Lower leg skin (tissue), 4 donors: ENCODE measurements at regions not wholly inside any gene's neighbourhood (a gene's known extent, or its start where the extent isn't known, plus 50 kb on each side); places are given as distances from the start of the nearest gene placed in this dataset.
A peak's percentile ranks its signal among the peaks of the same experiment; 100 is the strongest.

ENCODE experiments used
- DNase-seq, 2 donors: peaks; one replicate each; pipeline ENCODE4 v3.0.0-alpha.2; 2019; ENCODE audit warnings: low spot score in 2 of 2
- H3K4me3 ChIP-seq: fragments of 200-600 bp; sonication (generic); 2 replicates; pipeline ENCODE4 v1.5.1; 2017; ENCODE audit warnings: mild to moderate bottlenecking, low read depth; ENCODE audit not compliant: poor library complexity, severe bottlenecking
- CTCF ChIP-seq, 3 donors: fragments of 450-650 bp; IDR thresholded peaks; one replicate each; pipeline ENCODE4 v1.5.1; 2016; ENCODE audit warnings: antibody characterized with exemption in 3 of 3, mild to moderate bottlenecking in 3 of 3, moderate library complexity in 2 of 3
- POLR2A ChIP-seq, 2 donors: fragments of 450-650 bp; IDR thresholded peaks; one replicate each; pipeline ENCODE4 v1.6.1; 2016 to 2017; ENCODE audit warnings: antibody characterized with exemption in 2 of 2, mild to moderate bottlenecking in 1 of 2, moderate library complexity in 1 of 2
- WGBS, 2 donors: methylation state at CpG; one replicate each; pipeline ENCODE4 v1.1.5; 2018; 5-methylcytosine and 5-hydroxymethylcytosine counted together
- intact Hi-C: fragments of 100-400 bp; cut with DNase I; formaldehyde crosslinking; loops from one replicate; pipeline ENCODE4 v1.15.0; 2023; ENCODE audit warnings: low total_unique reads

DNA sequence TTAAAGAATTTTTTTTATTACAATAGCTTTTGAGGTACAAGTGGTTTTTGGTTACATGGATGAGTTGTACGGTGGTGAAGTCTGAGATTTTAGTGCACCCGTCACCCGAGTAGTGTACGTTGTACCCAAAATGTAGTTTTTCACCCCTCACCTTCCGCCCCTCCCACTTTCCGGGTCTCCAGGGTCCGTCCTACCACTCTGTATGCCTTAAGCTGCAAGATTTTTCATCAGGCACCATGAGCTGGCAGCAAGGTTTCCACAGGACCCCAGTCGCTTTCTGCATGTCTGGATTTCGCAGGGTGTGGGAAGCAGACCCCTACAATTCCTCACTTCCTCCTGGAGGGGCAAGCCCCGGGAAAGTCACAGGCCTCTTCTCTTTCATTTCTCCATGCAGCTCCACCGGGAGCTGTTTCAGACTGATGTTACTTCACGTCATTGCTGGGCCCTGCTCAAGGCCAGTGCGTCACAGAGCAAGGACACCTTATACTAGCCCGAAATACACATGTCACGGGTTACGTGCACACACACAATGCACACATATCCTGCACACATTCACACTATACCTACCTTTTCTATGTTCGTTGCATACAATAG lies 179.1 kb downstream of the ZFP36L2 start:
- intact Hi-C loops: no loop called here
- no peak for TF ChIP-seq CTCF (IDR thresholded peaks at IDR 0.05)
- TF ChIP-seq POLR2A (IDR thresholded peaks at IDR 0.05): no peak
- no peak overlapping the region for H3K4me3 ChIP-seq
- WGBS, 2 donors: 84 to 85% methylated on average over 17 of the region's 17 CpGs
- DNase-seq: peak in 1 of 2 donors; percentile 48

DNA sequence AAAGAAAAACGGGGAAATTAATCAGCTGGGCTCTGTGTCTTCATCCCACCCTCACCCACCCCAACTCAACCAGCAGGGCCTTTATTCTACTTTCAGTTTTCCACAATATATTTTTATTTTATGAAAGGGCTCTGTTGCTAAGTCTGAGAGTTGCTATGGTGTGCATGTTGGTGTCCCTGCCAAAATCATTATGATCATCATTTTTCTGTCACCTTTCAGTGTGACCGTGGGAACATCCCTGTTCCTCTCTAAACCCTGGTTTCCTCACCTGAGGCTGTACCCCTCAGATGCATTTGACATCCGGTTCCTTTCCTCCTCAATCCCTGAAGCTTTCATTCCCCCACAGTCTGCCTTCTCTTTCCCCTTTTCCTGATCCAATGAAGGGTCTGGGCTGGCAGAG lies 180.5 kb downstream of the ZFP36L2 start:
- intact Hi-C loops: no loop called here
- DNase-seq: no peak
- H3K4me3 ChIP-seq: no peak overlapping the region
- no peak for TF ChIP-seq CTCF (IDR thresholded peaks at IDR 0.05)
- TF ChIP-seq POLR2A (IDR thresholded peaks at IDR 0.05): no peak
- WGBS, 2 donors: 68% methylated on average over 3 of the region's 3 CpGs

GRCh38 chr2:43044093-43044681 lies 182.2 kb downstream of the ZFP36L2 start:
- peak in 1 of 2 donors; percentile 86 for DNase-seq
- no peak overlapping the region for H3K4me3 ChIP-seq
- 90% methylated on average over 13 of the region's 13 CpGs for WGBS, 2 donors
- intact Hi-C loops: no loop called here
- TF ChIP-seq POLR2A (IDR thresholded peaks at IDR 0.05) (no peak), CTCF (IDR thresholded peaks at IDR 0.05) (no peak)

DNA sequence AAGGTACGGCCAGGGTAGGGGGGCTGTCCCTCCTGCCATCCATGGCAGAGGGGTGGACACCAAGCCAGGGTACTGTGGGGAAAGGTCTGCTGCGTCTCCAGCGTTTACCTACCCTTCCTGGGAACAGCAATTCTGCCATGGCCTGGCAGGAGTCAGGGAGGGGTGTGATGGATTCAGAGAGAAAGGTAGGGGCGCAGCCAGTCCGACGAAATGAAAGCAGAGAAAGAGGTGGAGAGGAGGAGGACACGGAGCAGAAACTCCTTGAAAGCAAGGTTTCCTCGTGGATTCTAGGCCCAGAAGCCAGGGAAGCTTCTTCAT lies 182.9 kb downstream of the ZFP36L2 start:
- TF ChIP-seq CTCF (IDR thresholded peaks at IDR 0.05): no peak
- TF ChIP-seq POLR2A (IDR thresholded peaks at IDR 0.05): no peak
- intact Hi-C loops: no loop called here
- no peak overlapping the region for H3K4me3 ChIP-seq
- WGBS, 2 donors: 91 to 93% methylated on average over 8 of the region's 8 CpGs
- DNase-seq: no peak

GRCh38 chr2:43041661-43042360 lies 184.6 kb downstream of the ZFP36L2 start:
- no peak overlapping the region for H3K4me3 ChIP-seq
- TF ChIP-seq CTCF (IDR thresholded peaks at IDR 0.05) (no peak), POLR2A (IDR thresholded peaks at IDR 0.05) (no peak)
- 37 to 38% methylated on average over 8 of the region's 8 CpGs for whole genome bisulfite sequencing, 2 donors
- intact Hi-C loops: no loop called here
- DNase-seq: peak in 1 of 2 donors; percentile 87
